ENCODE measurements at regions not wholly inside any gene's neighbourhood (a gene's known extent, or its start where the extent isn't known, plus 50 kb on each side); places are given as distances from the start of the nearest gene placed in this dataset.

DNA sequence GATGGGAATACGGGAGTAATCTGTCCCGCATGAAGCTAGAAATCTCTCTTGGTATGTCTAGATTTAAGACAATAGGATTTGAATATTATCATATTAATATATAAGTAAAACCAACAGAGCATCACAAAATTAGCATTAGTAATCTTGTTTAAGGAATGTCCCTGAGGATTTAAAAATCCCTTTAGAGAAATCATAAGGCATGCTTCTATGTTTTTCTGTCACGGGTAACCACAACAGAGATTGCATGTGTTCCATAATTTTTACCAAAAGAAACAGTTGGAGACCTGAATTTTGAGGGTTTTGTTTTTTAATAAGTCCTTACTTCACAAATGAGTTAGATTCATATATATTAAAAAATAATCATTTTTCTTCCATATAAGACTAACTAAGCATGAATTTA lies 146.8 kb downstream of the GJA1 start:
- no peak overlapping the region for H3K4me3 Mint-ChIP-seq (ENCODE audit: unreplicated experiment)
- no peaks in the 10 kb centered on the region for H3K9me3 Mint-ChIP-seq (ENCODE audit: unreplicated experiment)
- no peak overlapping the region for H3K27ac Mint-ChIP-seq (ENCODE audit: unreplicated experiment)
- DNase-seq (ENCODE audit: low spot score) = no peak
- H3K27me3 Mint-ChIP-seq (ENCODE audit: unreplicated experiment) = no peaks in the 10 kb centered on the region
- TF ChIP-seq, protein P1, sequence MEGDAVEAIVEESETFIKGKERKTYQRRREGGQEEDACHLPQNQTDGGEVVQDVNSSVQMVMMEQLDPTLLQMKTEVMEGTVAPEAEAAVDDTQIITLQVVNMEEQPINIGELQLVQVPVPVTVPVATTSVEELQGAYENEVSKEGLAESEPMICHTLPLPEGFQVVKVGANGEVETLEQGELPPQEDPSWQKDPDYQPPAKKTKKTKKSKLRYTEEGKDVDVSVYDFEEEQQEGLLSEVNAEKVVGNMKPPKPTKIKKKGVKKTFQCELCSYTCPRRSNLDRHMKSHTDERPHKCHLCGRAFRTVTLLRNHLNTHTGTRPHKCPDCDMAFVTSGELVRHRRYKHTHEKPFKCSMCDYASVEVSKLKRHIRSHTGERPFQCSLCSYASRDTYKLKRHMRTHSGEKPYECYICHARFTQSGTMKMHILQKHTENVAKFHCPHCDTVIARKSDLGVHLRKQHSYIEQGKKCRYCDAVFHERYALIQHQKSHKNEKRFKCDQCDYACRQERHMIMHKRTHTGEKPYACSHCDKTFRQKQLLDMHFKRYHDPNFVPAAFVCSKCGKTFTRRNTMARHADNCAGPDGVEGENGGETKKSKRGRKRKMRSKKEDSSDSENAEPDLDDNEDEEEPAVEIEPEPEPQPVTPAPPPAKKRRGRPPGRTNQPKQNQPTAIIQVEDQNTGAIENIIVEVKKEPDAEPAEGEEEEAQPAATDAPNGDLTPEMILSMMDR (IDR thresholded peaks at IDR 0.05; ENCODE audit: unreplicated experiment) = no peak
- peaks cover 5% of the 10 kb centered on the region for H3K4me1 Mint-ChIP-seq (ENCODE audit: unreplicated experiment)
- H3K36me3 Mint-ChIP-seq (ENCODE audit: low read depth, unreplicated experiment) = no peaks in the 10 kb centered on the region

DNA sequence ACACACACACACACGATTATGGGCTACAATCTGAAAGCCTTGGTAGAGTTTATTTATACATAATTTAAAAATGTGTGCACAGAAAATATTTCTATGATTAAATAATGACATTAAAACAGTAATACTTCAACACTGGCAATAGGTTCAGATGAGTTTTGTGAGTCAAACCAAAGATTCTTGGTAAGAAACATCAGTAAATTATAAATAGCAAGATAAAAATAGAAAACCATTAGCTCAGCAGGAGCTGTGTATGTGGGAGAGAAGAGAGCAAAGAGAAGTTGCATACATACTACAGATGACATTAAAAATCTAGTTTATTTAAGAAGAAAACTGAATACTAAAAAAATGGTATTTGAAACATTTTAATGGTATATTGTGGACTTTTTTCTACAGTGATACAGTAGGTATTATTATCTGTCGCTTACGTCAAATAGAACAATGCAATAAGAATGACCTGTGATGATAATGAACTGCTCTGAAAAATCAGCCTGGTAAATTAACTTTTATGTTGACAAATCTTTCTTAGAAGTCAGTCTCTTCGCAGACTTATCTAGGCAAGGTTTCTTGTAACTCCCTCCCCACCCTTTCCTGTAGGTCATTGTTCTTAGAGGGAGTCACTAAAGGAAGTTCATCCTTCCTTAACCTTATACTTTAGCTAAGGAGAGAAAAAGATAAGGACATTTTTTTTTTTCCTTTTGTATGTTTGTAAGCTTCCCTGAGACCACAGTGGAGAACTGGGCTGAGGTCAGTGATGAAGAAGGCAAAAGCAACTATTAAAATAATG lies 149.3 kb downstream of the GJA1 start:
- H3K4me1 Mint-ChIP-seq (ENCODE audit: unreplicated experiment) = peaks cover 5% of the 10 kb centered on the region
- no peak for DNase-seq (ENCODE audit: low spot score)
- no peak overlapping the region for H3K27ac Mint-ChIP-seq (ENCODE audit: unreplicated experiment)
- no peaks in the 10 kb centered on the region for H3K9me3 Mint-ChIP-seq (ENCODE audit: unreplicated experiment)
- H3K36me3 Mint-ChIP-seq (ENCODE audit: low read depth, unreplicated experiment) = no peaks in the 10 kb centered on the region
- no peaks in the 10 kb centered on the region for H3K27me3 Mint-ChIP-seq (ENCODE audit: unreplicated experiment)
- no peak overlapping the region for H3K4me3 Mint-ChIP-seq (ENCODE audit: unreplicated experiment)
- TF ChIP-seq, protein P1 (IDR thresholded peaks at IDR 0.05; ENCODE audit: unreplicated experiment) = no peak

DNA sequence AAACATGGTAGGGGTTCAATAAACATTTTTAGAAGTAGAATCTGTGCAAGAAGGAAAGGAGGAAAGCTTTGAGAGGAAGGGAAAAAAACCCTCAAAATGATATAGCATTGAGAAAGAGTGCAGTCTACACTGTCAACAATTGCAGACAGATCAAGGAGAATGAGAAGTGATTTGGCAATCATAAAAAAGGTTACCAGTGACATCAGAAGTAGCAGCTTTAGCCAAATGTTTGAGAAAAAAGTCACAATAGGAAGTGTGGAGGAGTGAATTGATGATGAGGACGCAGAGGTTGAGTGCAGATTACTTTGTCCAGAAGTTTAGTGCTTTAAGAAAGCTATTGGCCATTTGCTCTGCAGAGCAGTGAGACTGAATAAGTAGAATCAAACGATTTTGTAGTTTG lies 155.0 kb downstream of the GJA1 start:
- Mint-ChIP-seq H3K27ac (ENCODE audit: unreplicated experiment) (no peak overlapping the region), H3K9me3 (ENCODE audit: unreplicated experiment) (no peaks in the 10 kb centered on the region), H3K27me3 (ENCODE audit: unreplicated experiment) (no peaks in the 10 kb centered on the region), H3K36me3 (ENCODE audit: low read depth, unreplicated experiment) (no peaks in the 10 kb centered on the region), H3K4me1 (ENCODE audit: unreplicated experiment) (no peaks in the 10 kb centered on the region), H3K4me3 (ENCODE audit: unreplicated experiment) (no peak overlapping the region)
- DNase-seq (ENCODE audit: low spot score) = no peak
- TF ChIP-seq, protein P1 (IDR thresholded peaks at IDR 0.05; ENCODE audit: unreplicated experiment) = no peak

GRCh38 chr6:121590916-121591315 lies 155.5 kb downstream of the GJA1 start:
- H3K9me3 Mint-ChIP-seq (ENCODE audit: unreplicated experiment) = no peaks in the 10 kb centered on the region
- no peak for DNase-seq (ENCODE audit: low spot score)
- H3K27me3 Mint-ChIP-seq (ENCODE audit: unreplicated experiment) = no peaks in the 10 kb centered on the region
- H3K4me1 Mint-ChIP-seq (ENCODE audit: unreplicated experiment) = no peaks in the 10 kb centered on the region
- no peaks in the 10 kb centered on the region for H3K36me3 Mint-ChIP-seq (ENCODE audit: low read depth, unreplicated experiment)
- no peak overlapping the region for H3K27ac Mint-ChIP-seq (ENCODE audit: unreplicated experiment)
- TF ChIP-seq, protein P1 (IDR thresholded peaks at IDR 0.05; ENCODE audit: unreplicated experiment) = no peak
- H3K4me3 Mint-ChIP-seq (ENCODE audit: unreplicated experiment) = no peak overlapping the region

DNA sequence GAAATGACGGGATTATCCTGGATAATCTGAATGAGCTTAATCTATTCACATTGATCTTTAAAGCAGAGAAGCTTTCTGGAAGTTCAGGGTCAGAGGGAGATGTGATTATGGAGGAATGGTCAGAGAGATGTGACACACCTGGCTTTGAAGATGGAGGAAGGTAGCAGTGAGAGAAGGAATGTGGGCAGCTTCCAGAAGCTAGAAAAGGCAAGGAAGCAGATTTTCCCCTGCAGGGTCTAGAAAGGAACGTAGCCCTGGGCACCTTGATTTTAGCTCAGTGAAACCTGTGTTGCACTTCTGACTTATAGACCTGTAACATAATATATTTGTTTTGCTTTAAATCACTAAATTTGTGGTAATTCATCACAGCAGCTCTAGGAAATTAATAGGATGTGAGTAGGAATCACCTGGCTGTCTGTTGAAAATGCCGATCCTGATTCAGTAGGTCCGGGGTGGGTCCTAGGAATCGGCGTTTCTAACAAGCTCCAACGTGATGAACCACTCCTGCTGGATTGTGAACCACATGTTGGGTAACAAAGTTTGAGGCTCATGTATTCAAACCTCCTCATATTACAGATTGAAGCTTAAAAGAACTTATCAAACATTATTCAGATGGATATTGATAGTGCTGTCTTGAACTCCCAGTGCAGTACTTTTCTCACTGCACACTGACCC lies 157.0 kb downstream of the GJA1 start:
- Mint-ChIP-seq H3K27ac (ENCODE audit: unreplicated experiment) (no peak overlapping the region), H3K4me3 (ENCODE audit: unreplicated experiment) (no peak overlapping the region), H3K4me1 (ENCODE audit: unreplicated experiment) (no peaks in the 10 kb centered on the region), H3K9me3 (ENCODE audit: unreplicated experiment) (no peaks in the 10 kb centered on the region), H3K27me3 (ENCODE audit: unreplicated experiment) (no peaks in the 10 kb centered on the region), H3K36me3 (ENCODE audit: low read depth, unreplicated experiment) (no peaks in the 10 kb centered on the region)
- TF ChIP-seq, protein P1 (IDR thresholded peaks at IDR 0.05; ENCODE audit: unreplicated experiment) = no peak
- DNase-seq (ENCODE audit: low spot score) = no peak
